Nephron progenitor cell (in vitro differentiated cells): ENCODE measurements at regions not wholly inside any gene's neighbourhood (a gene's known extent, or its start where the extent isn't known, plus 50 kb on each side); places are given as distances from the start of the nearest gene placed in this dataset.

Source experiments
- DNase-seq: peaks from one replicate; pipeline ENCODE4 v3.0.0; 2021
- H3K27ac Mint-ChIP-seq: 2 replicates; pipeline ENCODE4 v1.8.0; 2021; ENCODE audit warnings: mild to moderate bottlenecking, moderate library complexity, mixed read lengths
- H3K27me3 Mint-ChIP-seq: 2 replicates; pipeline ENCODE4 v1.8.0; 2021; ENCODE audit warnings: mild to moderate bottlenecking, low read depth, mixed read lengths; ENCODE audit not compliant: poor library complexity
- H3K36me3 Mint-ChIP-seq: 2 replicates; pipeline ENCODE4 v1.8.0; 2021; ENCODE audit warnings: low read depth, mixed read lengths
- H3K4me1 Mint-ChIP-seq: 2 replicates; pipeline ENCODE4 v1.8.0; 2021; ENCODE audit warnings: mixed read lengths
- H3K4me3 Mint-ChIP-seq: 2 replicates; pipeline ENCODE4 v1.8.0; 2021; ENCODE audit warnings: mild to moderate bottlenecking, moderate library complexity, mixed read lengths
- H3K9me3 Mint-ChIP-seq: 2 replicates; pipeline ENCODE4 v1.8.0; 2021; ENCODE audit warnings: mild to moderate bottlenecking, moderate library complexity, mixed read lengths
- CTCF ChIP-seq: fragments of 200-600 bp; sonication (generic); IDR thresholded peaks from 2 replicates; pipeline ENCODE4 v1.5.0; 2021; ENCODE audit warnings: antibody characterized with exemption

- TF ChIP-seq CTCF = no peak
- Mint-ChIP-seq H3K4me1 (no peaks in the 10 kb centered on the region), H3K27ac (no peak overlapping the region), H3K4me3 (no peak overlapping the region), H3K36me3 (no peaks in the 10 kb centered on the region), H3K27me3 (peaks cover 3% of the 10 kb centered on the region), H3K9me3 (no peaks in the 10 kb centered on the region)
- DNase-seq = no peak
Measured at GRCh38 chr5:99109894-99110293, 181.1 kb upstream of the CHD1 start.

DNA sequence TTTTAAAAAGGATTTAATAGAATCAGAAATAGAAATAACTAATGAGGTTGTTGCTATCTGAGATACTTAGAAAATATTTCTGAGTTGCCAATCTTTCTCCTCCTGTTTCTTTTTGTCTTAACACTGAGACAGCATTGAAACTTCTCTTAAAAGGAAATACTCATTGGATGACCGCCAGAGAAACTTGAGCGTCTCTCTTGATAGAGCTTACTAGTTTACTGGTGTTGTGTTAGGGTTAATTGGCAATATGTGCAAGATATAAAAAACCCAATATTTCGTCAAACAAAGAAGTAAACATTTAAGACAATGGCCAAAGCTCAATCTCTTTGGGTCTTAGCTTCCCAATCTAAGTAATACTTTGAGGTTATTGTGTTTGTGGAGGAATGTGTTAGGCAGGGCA lies 176.4 kb upstream of the CHD1 start:
- Mint-ChIP-seq H3K27me3 (no peaks in the 10 kb centered on the region), H3K27ac (no peak overlapping the region), H3K9me3 (no peaks in the 10 kb centered on the region), H3K36me3 (no peaks in the 10 kb centered on the region), H3K4me3 (no peak overlapping the region), H3K4me1 (peaks cover 22% of the 10 kb centered on the region)
- DNase-seq = no peak
- no peak for TF ChIP-seq CTCF

- Mint-ChIP-seq H3K36me3 (no peaks in the 10 kb centered on the region), H3K4me3 (no peak overlapping the region), H3K9me3 (no peaks in the 10 kb centered on the region), H3K27ac (no peak overlapping the region), H3K4me1 (peaks cover 26% of the 10 kb centered on the region), H3K27me3 (no peaks in the 10 kb centered on the region)
- peak; percentile 68 for TF ChIP-seq CTCF
- DNase-seq = no peak
Measured at GRCh38 chr5:99104538-99105132, 175.8 kb upstream of the CHD1 start.

GRCh38 chr5:99102073-99102697 lies 173.4 kb upstream of the CHD1 start:
- no peak overlapping the region for H3K4me3 Mint-ChIP-seq
- H3K27me3 Mint-ChIP-seq = no peaks in the 10 kb centered on the region
- no peak overlapping the region for H3K27ac Mint-ChIP-seq
- TF ChIP-seq CTCF = no peak
- H3K9me3 Mint-ChIP-seq = no peaks in the 10 kb centered on the region
- peaks cover 36% of the 10 kb centered on the region for H3K4me1 Mint-ChIP-seq
- H3K36me3 Mint-ChIP-seq = no peaks in the 10 kb centered on the region
- DNase-seq = no peak

DNA sequence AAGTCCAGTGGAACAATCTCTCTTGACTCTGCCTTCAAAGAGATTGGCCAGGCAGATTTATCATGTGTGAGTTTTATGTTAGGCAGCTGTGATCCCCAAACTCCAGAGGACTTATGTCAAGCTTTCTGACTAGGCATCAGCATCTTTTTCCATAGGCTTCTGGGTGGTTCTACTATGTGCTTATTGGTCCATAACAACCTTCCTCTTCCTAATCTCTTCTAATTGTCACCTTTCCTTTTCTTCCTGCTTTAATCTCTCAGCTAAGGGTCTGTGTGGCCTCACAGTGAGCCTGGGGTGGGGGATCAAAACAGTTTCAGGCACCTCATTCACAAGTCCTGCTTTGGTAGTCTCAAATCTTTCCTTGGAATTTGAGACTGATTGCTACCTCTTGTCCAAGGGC lies 170.9 kb upstream of the CHD1 start:
- H3K27me3 Mint-ChIP-seq = no peaks in the 10 kb centered on the region
- no peak overlapping the region for H3K27ac Mint-ChIP-seq
- no peak for DNase-seq
- H3K4me1 Mint-ChIP-seq = peaks cover 34% of the 10 kb centered on the region
- H3K9me3 Mint-ChIP-seq = no peaks in the 10 kb centered on the region
- no peaks in the 10 kb centered on the region for H3K36me3 Mint-ChIP-seq
- H3K4me3 Mint-ChIP-seq = no peak overlapping the region
- no peak for TF ChIP-seq CTCF
